ENCODE measurements at regions not wholly inside any gene's neighbourhood (a gene's known extent, or its start where the extent isn't known, plus 50 kb on each side); places are given as distances from the start of the nearest gene placed in this dataset.

GRCh38 chr2:133636287-133636686 lies 68.0 kb upstream of the NCKAP5 start:
- peaks cover 12% of the 10 kb centered on the region for H3K27me3 Mint-ChIP-seq (ENCODE audit: unreplicated experiment)
- TF ChIP-seq CTCF (IDR thresholded peaks at IDR 0.05): no peak
- no peaks in the 10 kb centered on the region for H3K9me3 Mint-ChIP-seq (ENCODE audit: unreplicated experiment)
- no peak overlapping the region for H3K27ac Mint-ChIP-seq (ENCODE audit: unreplicated experiment)
- H3K4me1 Mint-ChIP-seq (ENCODE audit: unreplicated experiment): no peaks in the 10 kb centered on the region
- no peak overlapping the region for H3K4me3 Mint-ChIP-seq (ENCODE audit: unreplicated experiment)
- no peaks in the 10 kb centered on the region for H3K36me3 Mint-ChIP-seq (ENCODE audit: unreplicated experiment)
- DNase-seq (ENCODE audit: extremely low spot score, unreplicated experiment): no peak

- peaks cover 19% of the 10 kb centered on the region for H3K27me3 Mint-ChIP-seq (ENCODE audit: unreplicated experiment)
- peaks cover 6% of the 10 kb centered on the region for H3K4me1 Mint-ChIP-seq (ENCODE audit: unreplicated experiment)
- no peak for TF ChIP-seq CTCF (IDR thresholded peaks at IDR 0.05)
- DNase-seq (ENCODE audit: extremely low spot score, unreplicated experiment): no peak
- H3K36me3 Mint-ChIP-seq (ENCODE audit: unreplicated experiment): no peaks in the 10 kb centered on the region
- H3K9me3 Mint-ChIP-seq (ENCODE audit: unreplicated experiment): no peaks in the 10 kb centered on the region
- H3K27ac Mint-ChIP-seq (ENCODE audit: unreplicated experiment): no peak overlapping the region
- no peak overlapping the region for H3K4me3 Mint-ChIP-seq (ENCODE audit: unreplicated experiment)
Measured at GRCh38 chr2:133640103-133640502, 71.8 kb upstream of the NCKAP5 start.

- H3K27ac Mint-ChIP-seq (ENCODE audit: unreplicated experiment): no peak overlapping the region
- DNase-seq (ENCODE audit: extremely low spot score, unreplicated experiment): no peak
Measured at GRCh38 chr2:133641497-133641896, 73.2 kb upstream of the NCKAP5 start.

GRCh38 chr2:133641942-133642725 lies 73.9 kb upstream of the NCKAP5 start:
- no peak for TF ChIP-seq CTCF (IDR thresholded peaks at IDR 0.05)
- no peak overlapping the region for H3K27ac Mint-ChIP-seq (ENCODE audit: unreplicated experiment)

More at GRCh38 chr2:133641497-133641896, 73.2 kb upstream of the NCKAP5 start:
- Mint-ChIP-seq H3K27me3 (ENCODE audit: unreplicated experiment) (peaks cover 13% of the 10 kb centered on the region), H3K9me3 (ENCODE audit: unreplicated experiment) (no peaks in the 10 kb centered on the region), H3K36me3 (ENCODE audit: unreplicated experiment) (no peaks in the 10 kb centered on the region), H3K4me1 (ENCODE audit: unreplicated experiment) (peaks cover 6% of the 10 kb centered on the region), H3K4me3 (ENCODE audit: unreplicated experiment) (no peak overlapping the region)
- TF ChIP-seq CTCF (IDR thresholded peaks at IDR 0.05): no peak

GRCh38 chr2:133642791-133643191 lies 74.5 kb upstream of the NCKAP5 start:
- H3K4me1 Mint-ChIP-seq (ENCODE audit: unreplicated experiment): peaks cover 6% of the 10 kb centered on the region
- no peak overlapping the region for H3K4me3 Mint-ChIP-seq (ENCODE audit: unreplicated experiment)
- TF ChIP-seq CTCF (IDR thresholded peaks at IDR 0.05): no peak
- H3K9me3 Mint-ChIP-seq (ENCODE audit: unreplicated experiment): no peaks in the 10 kb centered on the region
- no peaks in the 10 kb centered on the region for H3K36me3 Mint-ChIP-seq (ENCODE audit: unreplicated experiment)
- peaks cover 16% of the 10 kb centered on the region for H3K27me3 Mint-ChIP-seq (ENCODE audit: unreplicated experiment)
- DNase-seq (ENCODE audit: extremely low spot score, unreplicated experiment): no peak
- H3K27ac Mint-ChIP-seq (ENCODE audit: unreplicated experiment): no peak overlapping the region

More at GRCh38 chr2:133641942-133642725, 73.9 kb upstream of the NCKAP5 start:
- H3K27me3 Mint-ChIP-seq (ENCODE audit: unreplicated experiment): peaks cover 17% of the 10 kb centered on the region
- no peak overlapping the region for H3K4me3 Mint-ChIP-seq (ENCODE audit: unreplicated experiment)
- H3K4me1 Mint-ChIP-seq (ENCODE audit: unreplicated experiment): peaks cover 6% of the 10 kb centered on the region
- no peaks in the 10 kb centered on the region for H3K36me3 Mint-ChIP-seq (ENCODE audit: unreplicated experiment)
- DNase-seq (ENCODE audit: extremely low spot score, unreplicated experiment): no peak
- no peaks in the 10 kb centered on the region for H3K9me3 Mint-ChIP-seq (ENCODE audit: unreplicated experiment)

All from osteocyte (in vitro differentiated cells).